ENCODE measurements at regions not wholly inside any gene's neighbourhood (a gene's known extent, or its start where the extent isn't known, plus 50 kb on each side); places are given as distances from the start of the nearest gene placed in this dataset.
A peak's percentile ranks its signal among the peaks of the same experiment; 100 is the strongest.
"Not testable (repeated sequence)": the region's sequence is repeated elsewhere in the genome, so short reads cannot be mapped to it uniquely, and the experiment has no call there.

- TF ChIP-seq POLR2A (IDR thresholded peaks at IDR 0.05) (no peak), CTCF (IDR thresholded peaks at IDR 0.05 in 8 of 11, conservative IDR thresholded peaks at IDR 0.05 in 3 of 11) (no peak), POLR2AphosphoS5 (IDR thresholded peaks at IDR 0.05) (no peak)
- H3K27ac ChIP-seq, result no peak overlapping the region
- H3K27me3 ChIP-seq (replicated peaks in 1 of 7), result no peaks in the 10 kb centered on the region
- peaks cover 0 to 3% (median 0%) of the 10 kb centered on the region in 8 donors for H3K9me3 ChIP-seq
- H3K4me1 ChIP-seq, result peaks cover 0 to 10% (median 3%) of the 10 kb centered on the region in 6 donors
- WGBS, 5 donors, result 72 to 90% (median 82%) methylated on average over 4 of the region's 4 CpGs
- no peak overlapping the region for H3K4me3 ChIP-seq
- DNase-seq, result no peak
- no peaks in the 10 kb centered on the region for H3K36me3 ChIP-seq
- intact Hi-C loops (cut with DNase I; ENCODE audit: low total_unique reads), result no loop called here
Observed at GRCh38 chr12:7591531-7591930, 74.2 kb downstream of the APOBEC1 start.

GRCh38 chr12:7590085-7590484 is 75.6 kb downstream of the APOBEC1 start:
- H3K27ac ChIP-seq; H3K27me3 ChIP-seq (replicated peaks in 1 of 7); H3K4me1 ChIP-seq; DNase-seq; H3K36me3 ChIP-seq; H3K9me3 ChIP-seq; H3K4me3 ChIP-seq; intact Hi-C loops (cut with DNase I; ENCODE audit: low total_unique reads): not testable (repeated sequence)
- WGBS, 5 donors, result 91 to 100% (median 97%) methylated on average over 3 to 26 of the region's 27 CpGs

GRCh38 chr12:7588742-7589329 is 76.9 kb downstream of the APOBEC1 start:
- H3K4me3 ChIP-seq; H3K9me3 ChIP-seq; intact Hi-C loops (cut with DNase I; ENCODE audit: low total_unique reads); H3K27me3 ChIP-seq (replicated peaks in 1 of 7); DNase-seq; H3K36me3 ChIP-seq; H3K4me1 ChIP-seq: not testable (repeated sequence)
- peak overlapping the region in 2 of 8 donors; percentile 24 to 41 for H3K27ac ChIP-seq
- WGBS, 5 donors, result 12 to 37% (median 20%) methylated on average over 4 of the region's 4 CpGs
- TF ChIP-seq CTCF (IDR thresholded peaks at IDR 0.05 in 8 of 11, conservative IDR thresholded peaks at IDR 0.05 in 3 of 11), result peak in 10 of 11 experiments; percentile 52 to 80 (median 69)

- H3K4me1 ChIP-seq; intact Hi-C loops (cut with DNase I; ENCODE audit: low total_unique reads); H3K36me3 ChIP-seq; H3K27ac ChIP-seq; H3K4me3 ChIP-seq; DNase-seq: not testable (repeated sequence)
- H3K9me3 ChIP-seq, result peaks cover 0 to 17% (median 11%) of the 10 kb centered on the region in 8 donors
- 86 to 96% (median 91%) methylated on average over 1 of the region's 1 CpG for WGBS, 5 donors
- H3K27me3 ChIP-seq (replicated peaks in 1 of 7), result peaks cover 0 to 12% (median 0%) of the 10 kb centered on the region in 7 donors
Observed at GRCh38 chr12:7584137-7584536, 80.6 kb upstream of the CD163 start.

- Histone ChIP-seq H3K27ac (no peak overlapping the region), H3K4me1 (peaks cover 0 to 4% (median under 1%) of the 10 kb centered on the region in 6 donors), H3K4me3 (no peak overlapping the region), H3K27me3 (replicated peaks in 1 of 7) (peaks cover 0 to 12% (median 0%) of the 10 kb centered on the region in 7 donors), H3K36me3 (no peaks in the 10 kb centered on the region), H3K9me3 (peaks cover 0 to 24% (median 18%) of the 10 kb centered on the region in 8 donors)
- intact Hi-C loops (cut with DNase I; ENCODE audit: low total_unique reads), result no loop called here
- TF ChIP-seq POLR2A (IDR thresholded peaks at IDR 0.05) (no peak), POLR2AphosphoS5 (IDR thresholded peaks at IDR 0.05) (no peak), CTCF (IDR thresholded peaks at IDR 0.05 in 8 of 11, conservative IDR thresholded peaks at IDR 0.05 in 3 of 11) (no peak)
- 80 to 90% (median 86%) methylated on average over 1 to 6 of the region's 6 CpGs for WGBS, 5 donors
- no peak for DNase-seq
Observed at GRCh38 chr12:7583471-7583870, 79.9 kb upstream of the CD163 start.

Measured in spleen (tissue), 11 donors.